ENCODE measurements at regions not wholly inside any gene's neighbourhood (a gene's known extent, or its start where the extent isn't known, plus 50 kb on each side); places are given as distances from the start of the nearest gene placed in this dataset.
A peak's percentile ranks its signal among the peaks of the same experiment; 100 is the strongest.
"Not testable (repeated sequence)": the region's sequence is repeated elsewhere in the genome, so short reads cannot be mapped to it uniquely, and the experiment has no call there.

DNA sequence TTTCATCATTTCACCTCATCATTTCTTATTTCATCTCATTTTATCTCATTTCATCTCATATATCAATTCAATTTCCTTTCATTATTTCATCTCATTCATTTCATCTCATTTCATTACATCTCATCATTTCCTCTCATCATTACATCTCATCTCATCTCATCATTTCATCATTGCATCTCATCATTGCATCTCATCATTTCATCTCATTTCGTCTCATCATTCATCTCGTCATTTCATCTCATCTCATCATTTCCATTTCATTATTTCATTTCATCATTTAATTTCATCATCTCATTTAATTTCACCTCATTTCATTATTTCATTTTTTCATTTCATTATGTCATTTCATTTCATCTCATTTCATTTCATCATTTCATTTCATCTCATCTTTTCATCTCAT lies 168.5 kb upstream of the FAM72C start:
- H3K4me1 ChIP-seq: not testable (repeated sequence)

DNA sequence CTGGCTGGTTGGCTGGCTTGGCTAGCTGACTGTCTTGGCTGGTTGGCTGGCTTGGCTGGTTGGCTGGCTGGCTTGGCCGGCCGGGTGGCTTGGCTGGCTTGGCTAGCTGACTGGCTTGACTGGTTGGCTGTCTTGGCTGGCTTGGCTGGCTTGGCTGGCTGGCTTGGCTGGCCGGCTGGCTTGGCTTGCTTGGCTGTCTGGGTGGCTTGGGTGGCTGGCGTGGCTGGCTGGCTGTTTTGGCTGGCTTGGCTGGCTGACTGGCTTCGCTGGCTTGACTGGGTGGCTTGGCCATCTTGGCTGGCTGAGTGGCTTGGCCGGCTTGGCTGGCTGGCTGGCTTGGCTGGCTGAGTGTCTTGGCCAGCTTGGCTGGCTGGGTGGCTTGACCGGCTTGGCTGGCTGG lies 133.2 kb upstream of the FAM72C start:
- H3K4me1 ChIP-seq; H3K36me3 ChIP-seq; intact Hi-C loops (cut with DNase I; ENCODE audit: low total_unique reads); H3K27me3 ChIP-seq; H3K27ac ChIP-seq; H3K4me3 ChIP-seq: not testable (repeated sequence)
- peak in 1 of 2 donors; percentile 63 for DNase-seq
- H3K9me3 ChIP-seq: peaks cover 0 to 27% (median 14%) of the 10 kb centered on the region in 3 donors

More for the DNA sequence above, 168.5 kb upstream of the FAM72C start:
- H3K9me3 ChIP-seq; H3K36me3 ChIP-seq; H3K27ac ChIP-seq; H3K27me3 ChIP-seq; DNase-seq; intact Hi-C loops (cut with DNase I; ENCODE audit: low total_unique reads); H3K4me3 ChIP-seq: not testable (repeated sequence)

DNA sequence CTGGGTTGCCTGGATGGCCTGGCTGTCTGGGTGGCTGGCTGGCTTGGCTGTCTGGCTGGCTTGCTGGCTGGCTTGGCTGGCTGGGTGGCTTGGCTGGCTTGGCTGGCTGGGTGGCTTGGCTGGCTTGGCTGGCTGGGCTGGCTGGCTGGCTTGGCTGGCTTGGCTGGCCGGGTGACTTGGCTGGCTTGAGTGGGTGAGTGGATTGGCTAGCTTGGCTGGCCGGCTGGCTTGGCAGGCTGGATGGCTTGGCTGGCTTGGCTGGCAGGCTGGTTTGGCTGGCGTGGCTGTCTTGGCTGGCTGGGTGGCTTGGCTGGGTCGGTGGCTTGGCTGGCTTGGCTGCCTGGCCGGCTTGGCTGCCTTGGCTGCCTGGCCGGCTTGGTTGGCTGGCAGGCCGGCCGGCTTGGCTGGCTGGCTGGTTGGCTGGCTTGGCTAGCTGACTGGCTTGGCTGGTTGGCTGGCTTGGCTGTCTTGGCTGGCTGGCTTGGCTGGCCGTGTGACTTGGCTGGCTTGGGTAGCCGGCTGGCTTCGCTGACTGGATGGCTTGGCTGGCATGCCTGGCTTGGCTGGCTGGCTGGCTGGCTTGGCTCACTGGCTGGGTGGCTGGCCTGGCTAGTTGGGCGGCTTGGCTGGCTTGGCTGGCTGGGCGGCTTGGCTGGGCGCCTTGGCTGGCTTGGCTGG lies 132.4 kb upstream of the FAM72C start:
- H3K4me1 ChIP-seq; H3K36me3 ChIP-seq; H3K4me3 ChIP-seq; H3K27ac ChIP-seq; H3K27me3 ChIP-seq; intact Hi-C loops (cut with DNase I; ENCODE audit: low total_unique reads): not testable (repeated sequence)
- peaks cover 0 to 27% (median 14%) of the 10 kb centered on the region in 3 donors for H3K9me3 ChIP-seq
- DNase-seq: peak; percentile 66 to 89

DNA sequence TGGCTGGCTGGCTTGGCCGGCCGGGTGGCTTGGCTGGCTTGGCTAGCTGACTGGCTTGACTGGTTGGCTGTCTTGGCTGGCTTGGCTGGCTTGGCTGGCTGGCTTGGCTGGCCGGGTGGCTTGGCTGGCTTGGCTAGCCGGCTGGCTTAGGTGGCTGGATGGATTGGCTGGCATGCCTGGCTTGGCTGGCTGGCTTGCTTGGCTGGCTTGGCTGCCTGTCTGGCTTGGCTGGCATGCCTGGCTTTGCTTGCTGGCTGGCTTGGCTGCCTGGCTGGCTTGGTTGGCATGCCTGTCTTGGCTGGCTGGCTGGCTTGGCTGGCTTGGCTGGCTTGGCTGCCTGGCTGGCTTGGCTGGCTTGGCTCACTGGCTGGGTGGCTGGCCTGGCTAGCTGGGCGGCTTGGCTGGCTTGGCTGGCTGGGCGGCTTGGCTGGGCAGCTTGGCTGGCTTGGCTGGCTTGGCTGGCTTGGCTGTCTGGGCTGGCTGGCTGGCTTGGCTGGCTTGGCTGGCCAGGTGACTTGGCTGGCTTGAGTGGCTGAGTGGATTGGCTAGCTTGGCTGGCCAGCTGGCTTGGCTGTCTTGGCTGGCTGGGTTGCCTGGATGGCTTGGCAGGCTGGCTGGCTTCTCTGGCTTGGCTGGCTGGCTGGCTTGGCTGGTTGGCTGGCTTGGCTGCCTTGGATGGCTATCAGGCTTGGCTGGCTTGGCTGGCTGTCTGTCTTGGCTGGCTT lies 131.5 kb upstream of the FAM72C start:
- H3K27ac ChIP-seq; intact Hi-C loops (cut with DNase I; ENCODE audit: low total_unique reads); H3K36me3 ChIP-seq; H3K27me3 ChIP-seq; H3K4me3 ChIP-seq; H3K4me1 ChIP-seq: not testable (repeated sequence)
- DNase-seq: peak; percentile 65 to 89
- peaks cover 0 to 27% (median 14%) of the 10 kb centered on the region in 3 donors for H3K9me3 ChIP-seq

DNA sequence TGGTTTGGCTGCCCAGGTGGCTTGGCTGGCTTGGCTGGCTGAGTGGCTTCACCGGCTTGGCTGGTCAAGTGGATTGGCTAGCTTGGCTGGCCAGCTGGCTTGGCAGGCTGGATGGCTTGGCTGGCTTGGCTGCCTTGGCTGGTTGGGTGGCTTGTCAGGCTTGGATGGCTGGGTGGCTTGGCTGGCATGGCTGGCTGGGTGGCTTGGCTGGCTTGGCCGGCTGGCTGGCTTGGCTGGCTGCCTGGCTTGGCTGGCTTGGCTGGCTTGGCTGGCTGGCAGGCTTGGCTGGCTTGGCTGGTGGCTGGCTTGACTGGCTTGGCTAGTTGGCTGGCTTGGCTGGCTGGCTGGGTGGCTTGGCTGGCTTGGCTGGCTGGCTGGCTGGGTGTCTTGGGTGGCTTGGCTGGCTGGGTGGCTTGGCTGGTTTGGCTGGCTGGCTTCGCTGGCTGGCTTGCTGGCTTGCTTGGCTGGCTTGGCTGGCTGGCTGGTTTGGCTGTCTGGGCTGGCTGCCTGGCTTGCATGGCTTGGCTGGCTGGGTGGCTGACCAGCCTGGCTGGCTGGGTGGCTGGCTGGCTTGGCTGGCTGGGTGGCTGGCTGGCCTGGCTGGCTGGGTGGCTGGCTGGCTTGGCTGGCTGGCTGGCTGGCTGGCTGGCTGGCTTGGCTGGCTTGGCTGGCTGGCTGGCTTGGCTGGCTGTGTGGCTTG lies 130.4 kb upstream of the FAM72C start:
- intact Hi-C loops (cut with DNase I; ENCODE audit: low total_unique reads); H3K27me3 ChIP-seq; H3K4me1 ChIP-seq; H3K36me3 ChIP-seq; H3K27ac ChIP-seq; H3K4me3 ChIP-seq: not testable (repeated sequence)
- peak; percentile 23 to 74 for DNase-seq
- peaks cover 0 to 27% (median 14%) of the 10 kb centered on the region in 3 donors for H3K9me3 ChIP-seq

DNA sequence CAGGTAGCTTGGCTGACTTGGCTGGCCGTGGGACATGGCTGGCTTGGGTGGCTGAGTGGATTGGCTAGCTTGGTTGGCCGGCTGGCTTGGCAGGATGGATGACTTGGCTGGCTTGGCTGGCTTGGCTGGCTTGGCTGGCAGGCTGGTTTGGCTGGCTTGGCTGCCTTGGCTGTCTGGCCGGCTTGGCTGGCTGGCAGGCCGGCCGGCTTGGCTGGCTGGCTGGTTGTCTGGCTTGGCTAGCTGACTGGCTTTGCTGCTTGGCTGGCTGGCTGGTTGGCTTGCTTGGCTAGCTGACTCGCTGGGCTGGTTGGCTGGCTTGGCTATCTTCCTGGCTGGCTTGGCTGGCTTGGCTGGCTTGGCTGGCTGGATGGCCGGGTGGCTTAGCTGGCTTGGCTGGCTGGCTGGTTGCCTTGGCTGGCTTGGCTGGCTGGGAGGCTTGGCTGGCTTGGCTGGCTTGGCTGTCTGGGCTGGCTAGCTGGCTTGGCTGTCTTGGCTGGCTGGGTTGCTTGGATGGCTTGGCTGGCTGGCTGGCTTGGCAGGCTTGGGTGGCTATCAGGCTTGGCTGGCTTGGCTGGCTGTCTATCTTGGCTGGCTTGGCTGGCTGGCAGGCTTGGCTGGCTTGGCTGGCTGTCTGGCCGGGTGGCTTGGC lies 129.7 kb upstream of the FAM72C start:
- Histone ChIP-seq H3K27ac (no peak overlapping the region), H3K36me3 (no peaks in the 10 kb centered on the region), H3K4me3 (no peak overlapping the region), H3K9me3 (peaks cover 0 to 27% (median 14%) of the 10 kb centered on the region in 3 donors), H3K27me3 (no peaks in the 10 kb centered on the region), H3K4me1 (no peaks in the 10 kb centered on the region)
- TF ChIP-seq, protein P1, sequence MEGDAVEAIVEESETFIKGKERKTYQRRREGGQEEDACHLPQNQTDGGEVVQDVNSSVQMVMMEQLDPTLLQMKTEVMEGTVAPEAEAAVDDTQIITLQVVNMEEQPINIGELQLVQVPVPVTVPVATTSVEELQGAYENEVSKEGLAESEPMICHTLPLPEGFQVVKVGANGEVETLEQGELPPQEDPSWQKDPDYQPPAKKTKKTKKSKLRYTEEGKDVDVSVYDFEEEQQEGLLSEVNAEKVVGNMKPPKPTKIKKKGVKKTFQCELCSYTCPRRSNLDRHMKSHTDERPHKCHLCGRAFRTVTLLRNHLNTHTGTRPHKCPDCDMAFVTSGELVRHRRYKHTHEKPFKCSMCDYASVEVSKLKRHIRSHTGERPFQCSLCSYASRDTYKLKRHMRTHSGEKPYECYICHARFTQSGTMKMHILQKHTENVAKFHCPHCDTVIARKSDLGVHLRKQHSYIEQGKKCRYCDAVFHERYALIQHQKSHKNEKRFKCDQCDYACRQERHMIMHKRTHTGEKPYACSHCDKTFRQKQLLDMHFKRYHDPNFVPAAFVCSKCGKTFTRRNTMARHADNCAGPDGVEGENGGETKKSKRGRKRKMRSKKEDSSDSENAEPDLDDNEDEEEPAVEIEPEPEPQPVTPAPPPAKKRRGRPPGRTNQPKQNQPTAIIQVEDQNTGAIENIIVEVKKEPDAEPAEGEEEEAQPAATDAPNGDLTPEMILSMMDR (IDR thresholded peaks at IDR 0.05): no peak
- intact Hi-C loops (cut with DNase I; ENCODE audit: low total_unique reads): no loop called here
- peak; percentile 21 to 75 for DNase-seq

DNA sequence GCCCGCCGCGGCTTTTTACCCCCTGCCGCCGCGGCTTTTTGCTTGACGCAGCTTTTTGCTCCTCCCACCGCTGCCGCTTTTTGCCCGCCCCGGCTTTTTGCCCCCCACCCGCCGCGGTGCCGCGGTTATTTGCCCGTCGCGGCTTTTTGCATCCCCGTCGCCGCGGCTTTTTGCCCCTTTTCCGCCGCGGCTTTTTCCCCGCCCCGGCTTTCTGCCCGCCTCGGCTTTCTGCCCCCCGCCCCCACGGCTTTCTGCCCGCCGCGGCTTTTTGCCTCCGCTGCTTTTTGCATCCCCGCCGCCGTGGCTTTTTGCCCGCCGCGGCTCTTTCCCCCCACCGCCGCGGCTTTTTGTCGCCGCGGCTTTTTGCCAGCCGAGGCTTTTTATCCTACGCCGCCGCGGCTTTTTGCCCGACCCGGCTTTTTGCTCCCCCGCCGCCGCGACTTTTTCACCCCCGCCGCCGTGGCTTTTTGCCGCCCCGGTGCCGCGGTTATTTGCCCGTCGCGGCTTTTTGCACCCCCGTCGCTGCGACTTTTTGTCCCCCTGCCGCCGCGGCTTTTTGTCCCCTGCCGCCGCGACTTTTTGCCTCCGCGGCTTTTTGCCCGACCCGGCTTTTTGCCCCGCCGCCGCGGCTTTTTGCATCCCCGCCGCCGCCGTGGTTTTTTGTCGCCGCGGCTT lies 105.5 kb upstream of the FAM72C start:
- intact Hi-C loops (cut with DNase I; ENCODE audit: low total_unique reads); DNase-seq: not testable (repeated sequence)

DNA sequence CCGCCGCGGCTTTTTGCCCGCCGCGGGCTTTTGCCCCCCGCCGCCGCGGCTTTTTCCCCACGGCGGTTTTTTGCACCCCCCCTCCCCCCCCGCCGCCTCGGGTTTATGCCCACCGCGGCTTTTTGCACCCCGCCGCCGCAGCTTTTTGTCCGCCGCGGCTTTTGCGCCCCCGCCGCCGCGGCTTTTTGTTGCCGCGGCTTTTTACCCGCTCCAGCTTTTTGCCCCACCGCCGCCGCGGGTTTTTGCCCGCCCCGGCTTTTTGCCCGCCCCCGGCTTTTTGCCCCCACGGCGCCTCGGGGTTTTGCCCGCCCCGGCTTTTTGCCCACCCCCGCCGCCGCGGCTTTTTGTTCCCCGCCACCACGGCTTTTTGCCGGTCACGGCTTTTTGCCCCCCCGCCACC lies 104.9 kb upstream of the FAM72C start:
- H3K27ac ChIP-seq; H3K9me3 ChIP-seq; H3K36me3 ChIP-seq; intact Hi-C loops (cut with DNase I; ENCODE audit: low total_unique reads); H3K27me3 ChIP-seq; H3K4me1 ChIP-seq; DNase-seq: not testable (repeated sequence)
- peak overlapping the region; percentile 40 to 56 for H3K4me3 ChIP-seq

More for the DNA sequence above, 105.5 kb upstream of the FAM72C start:
- peak overlapping the region; percentile 30 to 56 for H3K4me3 ChIP-seq
- H3K4me1 ChIP-seq, H3K27ac ChIP-seq, H3K9me3 ChIP-seq, H3K27me3 ChIP-seq, H3K36me3 ChIP-seq: not testable (repeated sequence)

DNA sequence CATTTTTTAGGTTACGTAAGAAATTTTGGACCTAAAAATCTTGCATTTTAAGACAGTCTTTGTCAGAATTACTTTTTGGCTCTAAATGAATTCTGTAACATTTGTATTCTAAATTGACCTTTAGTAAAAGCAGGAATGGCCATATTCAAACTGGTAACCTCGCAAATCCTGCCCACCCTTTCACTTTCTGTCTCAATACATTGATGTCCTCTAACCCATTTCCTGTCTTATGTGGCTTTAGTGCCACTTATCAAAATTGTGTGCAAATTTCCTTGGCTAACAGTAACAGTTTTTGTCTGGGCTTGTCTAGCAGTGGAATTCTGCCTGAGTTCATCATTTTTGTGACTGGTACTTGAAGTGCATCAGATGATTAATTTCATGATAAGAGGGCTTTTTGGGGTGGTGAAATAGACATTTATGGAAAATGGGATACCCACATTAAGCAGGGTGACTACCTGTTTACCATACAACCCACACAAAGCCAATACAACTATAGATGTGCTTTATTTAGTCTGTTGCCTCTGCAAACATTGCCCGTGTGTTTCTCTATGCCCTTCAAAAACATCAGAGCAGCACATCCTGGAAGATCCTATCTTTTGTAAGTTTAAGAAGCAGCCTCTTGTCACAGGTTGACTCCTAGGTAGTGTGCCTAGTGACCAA lies 98.7 kb upstream of the FAM72C start:
- H3K27ac ChIP-seq; intact Hi-C loops (cut with DNase I; ENCODE audit: low total_unique reads); DNase-seq; H3K9me3 ChIP-seq; H3K36me3 ChIP-seq; H3K27me3 ChIP-seq; H3K4me1 ChIP-seq; H3K4me3 ChIP-seq: not testable (repeated sequence)

DNA sequence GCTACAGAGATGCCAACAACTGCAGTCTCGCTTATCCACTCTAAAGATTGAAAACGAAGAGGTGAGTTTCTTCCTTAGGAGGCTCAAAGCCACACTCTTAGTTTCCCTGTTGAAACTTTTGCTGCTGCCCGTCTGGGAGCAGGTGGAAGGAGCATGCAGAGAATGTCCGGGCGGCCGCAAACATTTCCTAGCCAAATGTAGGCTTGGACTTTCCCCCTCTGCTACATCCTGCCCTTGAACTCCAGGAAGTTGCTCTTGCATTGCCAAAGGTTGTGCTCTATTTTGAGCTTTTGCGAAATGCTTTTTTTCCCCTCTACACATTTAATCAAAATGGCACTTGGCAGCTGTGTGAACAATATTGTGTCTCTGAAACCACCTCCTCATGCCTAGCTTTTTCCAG lies 95.3 kb upstream of the FAM72C start:
- H3K36me3 ChIP-seq; H3K4me1 ChIP-seq; H3K9me3 ChIP-seq; DNase-seq; intact Hi-C loops (cut with DNase I; ENCODE audit: low total_unique reads); H3K4me3 ChIP-seq; H3K27me3 ChIP-seq; H3K27ac ChIP-seq: not testable (repeated sequence)

DNA sequence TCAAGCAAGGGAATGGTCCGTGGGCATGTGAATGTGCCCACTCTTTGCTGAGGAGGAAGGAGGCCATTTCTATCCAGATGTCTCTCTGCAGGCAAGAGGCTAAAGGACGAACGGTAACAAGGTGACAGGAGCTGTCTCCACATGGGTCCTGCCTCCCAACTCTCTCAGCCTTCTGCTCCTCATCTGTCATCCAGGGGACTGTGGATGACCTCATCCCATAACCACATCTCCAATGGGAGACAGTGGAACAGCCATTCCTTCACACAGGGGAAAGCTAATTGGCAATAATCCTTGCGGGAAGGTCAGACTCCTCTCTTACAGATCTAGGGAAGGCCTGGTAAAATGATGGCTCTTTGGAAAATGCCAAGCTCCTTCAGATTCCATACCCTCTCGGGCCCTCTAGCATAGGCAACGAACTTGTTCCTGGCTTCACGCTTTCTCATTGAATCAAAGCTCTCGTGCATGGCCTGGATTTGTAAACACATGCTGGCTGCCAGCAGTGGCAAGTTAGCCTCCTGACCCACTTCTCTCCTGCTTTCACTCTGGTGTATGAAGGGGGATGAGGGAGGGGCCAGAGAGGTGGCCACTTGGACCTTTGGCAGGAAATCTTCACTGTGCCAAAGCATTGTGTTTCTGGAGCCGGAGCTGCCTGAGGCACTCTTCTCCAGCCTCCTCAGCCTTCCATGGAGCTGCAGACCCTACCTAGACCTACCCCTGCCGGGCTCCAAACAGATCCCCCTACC lies 94.5 kb upstream of the FAM72C start:
- H3K27ac ChIP-seq; DNase-seq; H3K36me3 ChIP-seq; H3K27me3 ChIP-seq; H3K9me3 ChIP-seq; H3K4me3 ChIP-seq; intact Hi-C loops (cut with DNase I; ENCODE audit: low total_unique reads); H3K4me1 ChIP-seq: not testable (repeated sequence)

All from tibial artery (tissue), 4 donors.